ENCODE measurements at regions not wholly inside any gene's neighbourhood (a gene's known extent, or its start where the extent isn't known, plus 50 kb on each side); places are given as distances from the start of the nearest gene placed in this dataset.

GRCh38 chr13:60696602-60697001 is 299.6 kb downstream of the TDRD3 start:
- DNase-seq (no peak), ATAC-seq (no peak)
- no peak overlapping the region for H3K4me3 ChIP-seq
- no peaks in the 10 kb centered on the region for H3K9me3 ChIP-seq
- intact Hi-C loops (cut with DNase I): no loop called here
- TF ChIP-seq POLR2A (IDR thresholded peaks at IDR 0.05) (no peak), CTCF (IDR thresholded peaks at IDR 0.05) (no peak)
- no peaks in the 10 kb centered on the region for H3K4me1 ChIP-seq
- WGBS, 4 donors: 41 to 49% (median 45%) methylated on average over 6 of the region's 6 CpGs
- no peak overlapping the region for H3K27ac ChIP-seq
- no peaks in the 10 kb centered on the region for H3K36me3 ChIP-seq
- no peaks in the 10 kb centered on the region for H3K27me3 ChIP-seq

DNA sequence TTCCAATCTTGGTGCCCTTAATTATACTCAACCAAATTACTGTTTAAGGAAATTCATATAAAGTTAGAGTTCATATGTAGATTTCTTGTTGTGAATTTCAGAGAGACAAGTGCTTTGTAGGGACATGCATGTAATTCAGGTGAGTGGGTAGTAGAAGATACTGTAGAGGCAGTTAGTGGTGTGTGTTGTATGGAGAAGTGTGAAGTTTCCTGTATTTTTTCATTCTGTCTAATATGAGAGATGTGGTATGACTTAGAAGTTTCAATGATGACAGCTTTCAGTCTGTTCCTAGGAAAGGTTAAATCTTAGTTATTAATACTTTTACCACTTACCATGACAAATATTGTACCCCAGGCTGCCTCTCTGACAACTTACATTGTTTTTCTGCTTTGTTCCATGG is 294.2 kb downstream of the TDRD3 start:
- Histone ChIP-seq H3K27ac (no peak overlapping the region), H3K27me3 (peaks cover 0 to 5% (median 0%) of the 10 kb centered on the region in 9 donors), H3K36me3 (no peaks in the 10 kb centered on the region), H3K4me1 (no peaks in the 10 kb centered on the region), H3K9me3 (no peaks in the 10 kb centered on the region), H3K4me3 (no peak overlapping the region)
- TF ChIP-seq POLR2A (IDR thresholded peaks at IDR 0.05) (no peak), CTCF (IDR thresholded peaks at IDR 0.05) (no peak)
- intact Hi-C loops (cut with DNase I): no loop called here
- no peak for ATAC-seq
- DNase-seq: no peak

- H3K36me3 ChIP-seq: no peaks in the 10 kb centered on the region
- no peak overlapping the region for H3K4me3 ChIP-seq
- DNase-seq (no peak), ATAC-seq (no peak)
- no peak for TF ChIP-seq CTCF (IDR thresholded peaks at IDR 0.05)
- TF ChIP-seq POLR2A (IDR thresholded peaks at IDR 0.05): no peak
- intact Hi-C loops (cut with DNase I): no loop called here
- no peak overlapping the region for H3K27ac ChIP-seq
- no peaks in the 10 kb centered on the region for H3K4me1 ChIP-seq
- peaks cover 0 to 5% (median 0%) of the 10 kb centered on the region in 9 donors for H3K27me3 ChIP-seq
- 61 to 65% (median 64%) methylated on average over 6 of the region's 6 CpGs for WGBS, 4 donors
- no peaks in the 10 kb centered on the region for H3K9me3 ChIP-seq
These were observed 293.6 kb downstream of the TDRD3 start for GRCh38 chr13:60690604-60691003.

DNA sequence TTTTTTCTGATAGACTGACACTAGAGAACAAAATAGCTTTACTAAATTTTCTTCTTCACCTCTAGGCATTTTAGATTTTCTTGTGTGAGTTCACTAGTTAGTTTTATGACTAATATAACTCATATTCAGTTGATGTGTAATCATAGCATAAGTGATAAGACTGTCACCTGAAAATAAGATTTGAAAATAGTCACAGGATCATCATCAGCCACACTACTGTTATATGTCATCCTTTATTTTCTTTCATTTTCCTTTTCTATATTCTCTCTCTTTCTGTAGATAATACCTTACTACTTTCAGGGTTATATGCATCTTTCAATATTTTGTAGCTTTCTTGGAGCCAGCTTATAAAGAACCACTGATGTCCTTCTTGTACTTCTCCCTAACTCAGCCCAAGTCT is 292.6 kb downstream of the TDRD3 start:
- Histone ChIP-seq H3K27ac (no peak overlapping the region), H3K4me1 (no peaks in the 10 kb centered on the region), H3K9me3 (no peaks in the 10 kb centered on the region), H3K4me3 (no peak overlapping the region), H3K36me3 (no peaks in the 10 kb centered on the region), H3K27me3 (peaks cover 0 to 5% (median 0%) of the 10 kb centered on the region in 9 donors)
- TF ChIP-seq CTCF (IDR thresholded peaks at IDR 0.05): no peak
- no peak for TF ChIP-seq POLR2A (IDR thresholded peaks at IDR 0.05)
- DNase-seq (no peak), ATAC-seq (no peak)
- intact Hi-C loops (cut with DNase I): no loop called here

All from heart left ventricle (tissue), 16 donors.